SK-N-SH (cell line): ENCODE measurements at regions not wholly inside any gene's neighbourhood (a gene's known extent, or its start where the extent isn't known, plus 50 kb on each side); places are given as distances from the start of the nearest gene placed in this dataset.

Source experiments
- CTCF ChIA-PET: fragments of 300-600, 350-600 bp; formaldehyde crosslinking; extraction: SDS; loops from one replicate; lab custom pipeline; 2021; lab: Yijun Ruan, JAX
- POLR2A ChIA-PET: fragments of 350-600 bp; sonication (Branson Sonifier 250); formaldehyde crosslinking; extraction: SDS; loops from one replicate; lab custom pipeline; 2020; ENCODE audit warnings: antibody characterized with exemption, inconsistent platforms; lab: Yijun Ruan, JAX
- DNase-seq: peaks from one replicate; pipeline ENCODE4 v3.0.0; 2012
- H2AFZ ChIP-seq: fragments of 200-600 bp; sonication (generic); 2 replicates; pipeline ENCODE4 v1.8.1; 2016; ENCODE audit warnings: antibody characterized with exemption, mild to moderate bottlenecking, low read depth
- H3F3A ChIP-seq: fragments of 200-600 bp; sonication (generic); replicated peaks from 2 replicates; pipeline ENCODE3; 2016; ENCODE audit warnings: antibody characterized with exemption, mild to moderate bottlenecking; ENCODE audit not compliant: insufficient read depth
- H3K27ac ChIP-seq, 2 experiments: fragments of 200-500 bp in 1 of 2; fragments of 200-600 bp in 1 of 2; sonication (Bioruptor generic) in 1 of 2; sonication (generic), shearing (Covaris generic) in 1 of 2; 2 replicates each; pipeline versions ENCODE4 v1.5.1 to v1.6.1; 2014 to 2016; ENCODE audit warnings: low read depth in 2 of 2, inconsistent platforms in 1 of 2, low read length in 1 of 2, mild to moderate bottlenecking in 1 of 2, mixed read lengths in 1 of 2
- H3K27me3 ChIP-seq: fragments of 200-600 bp; sonication (generic), shearing (Covaris generic); 2 replicates; pipeline ENCODE4 v1.6.1; 2016; ENCODE audit warnings: mixed run types; ENCODE audit not compliant: insufficient read depth
- H3K36me3 ChIP-seq, 2 experiments: fragments of 200-500 bp in 1 of 2; fragments of 200-600 bp in 1 of 2; sonication (Bioruptor generic) in 1 of 2; sonication (generic) in 1 of 2; replicated peaks in 1 of 2; 2 replicates each; pipeline versions ENCODE3 to v1.5.1; 2014 to 2016; ENCODE audit warnings: low read length in 1 of 2, mild to moderate bottlenecking in 1 of 2; ENCODE audit not compliant: insufficient read depth in 2 of 2, control insufficient read depth in 1 of 2
- H3K4me1 ChIP-seq, 2 experiments: fragments of 200-500 bp in 1 of 2; fragments of 200-600 bp in 1 of 2; sonication (Bioruptor generic) in 1 of 2; sonication (generic), shearing (Covaris generic) in 1 of 2; 2 replicates each; pipeline versions ENCODE4 v1.5.1 to v1.6.1; 2014 to 2016; ENCODE audit warnings: low read depth in 1 of 2, low read length in 1 of 2, mixed run types in 1 of 2; ENCODE audit not compliant: insufficient read depth in 2 of 2, control insufficient read depth in 1 of 2
- H3K4me2 ChIP-seq: fragments of 200-600 bp; sonication (generic), shearing (Covaris generic); 2 replicates; pipeline ENCODE4 v1.6.1; 2017; ENCODE audit warnings: mixed run types
- H3K4me3 ChIP-seq, 2 experiments: fragments of 200-500 bp in 1 of 2; fragments of 200-600 bp in 1 of 2; sonication (Bioruptor generic) in 1 of 2; sonication (generic), shearing (Covaris generic) in 1 of 2; 2 replicates each; pipeline versions ENCODE4 v1.5.1 to v1.8.1; 2014 to 2016; ENCODE audit warnings: low read depth in 2 of 2, inconsistent platforms in 1 of 2, low read length in 1 of 2, mild to moderate bottlenecking in 1 of 2, mixed read lengths in 1 of 2, moderate library complexity in 1 of 2
- H3K79me2 ChIP-seq: fragments of 200-600 bp; sonication (generic); 2 replicates; pipeline ENCODE4 v1.8.1; 2017; ENCODE audit warnings: mild to moderate bottlenecking; ENCODE audit not compliant: insufficient read depth
- H3K9ac ChIP-seq: fragments of 200-600 bp; sonication (generic); 2 replicates; pipeline ENCODE4 v1.6.1; 2017; ENCODE audit warnings: mixed run types
- H3K9me2 ChIP-seq: fragments of 200-600 bp; sonication (generic); 2 replicates; pipeline ENCODE4 v1.6.1; 2017; ENCODE audit warnings: mixed run types
- H3K9me3 ChIP-seq: fragments of 200-600 bp; sonication (generic); 2 replicates; pipeline ENCODE4 v1.6.1; 2017; ENCODE audit warnings: mixed run types, mild to moderate bottlenecking, moderate library complexity
- H4K20me1 ChIP-seq: fragments of 200-600 bp; sonication (generic); 2 replicates; pipeline ENCODE4 v1.6.1; 2017; ENCODE audit warnings: mild to moderate bottlenecking, mixed run types; ENCODE audit not compliant: insufficient read depth
- ELF1 ChIP-seq: IDR thresholded peaks from 2 replicates; pipeline ENCODE4 v1.4.0; 2012
- EP300 ChIP-seq, 2 experiments: IDR thresholded peaks; 2 replicates each; pipeline versions ENCODE4 v1.4.0 to v1.6.1; 2012; ENCODE audit warnings: borderline replicate concordance in 1 of 2, low read depth in 1 of 2, low read length in 1 of 2
- JUND ChIP-seq: IDR thresholded peaks from 2 replicates; pipeline ENCODE4 v1.4.0; 2012
- MXI1 ChIP-seq: IDR thresholded peaks from 2 replicates; pipeline ENCODE4 v1.6.1; 2012; ENCODE audit warnings: mild to moderate bottlenecking, low read depth, low read length, improper control_type of control experiment
- NFIC ChIP-seq: IDR thresholded peaks from 2 replicates; pipeline ENCODE4 v1.4.0; 2012; ENCODE audit warnings: borderline replicate concordance
- NRF1 ChIP-seq: IDR thresholded peaks from 2 replicates; pipeline ENCODE4 v1.6.1; 2012; ENCODE audit warnings: low read depth, mild to moderate bottlenecking, low read length
- RAD21 ChIP-seq: IDR thresholded peaks from 2 replicates; pipeline ENCODE4 v1.6.1; 2012; ENCODE audit warnings: mild to moderate bottlenecking, low read length
- REST ChIP-seq: IDR thresholded peaks from 2 replicates; pipeline ENCODE4 v1.6.1; 2012; ENCODE audit warnings: mild to moderate bottlenecking, low read depth, low read length, moderate library complexity
- SIN3A ChIP-seq: IDR thresholded peaks from 2 replicates; pipeline ENCODE4 v1.6.1; 2012; ENCODE audit warnings: low read depth, mild to moderate bottlenecking, low read length, moderate library complexity, borderline replicate concordance
- YY1 ChIP-seq: IDR thresholded peaks from 2 replicates; pipeline ENCODE4 v1.4.0; 2012; ENCODE audit warnings: low read depth, mild to moderate bottlenecking
- WGBS: methylation state at CpG from one replicate; pipeline ENCODE4 v1.1.6; 2017; ENCODE audit warnings: low lambda C conversion rate; 5-methylcytosine and 5-hydroxymethylcytosine counted together
- TF ChIP-seq, protein P1 (sequence below): IDR thresholded peaks from 2 replicates; pipeline ENCODE4; 2012

DNA sequence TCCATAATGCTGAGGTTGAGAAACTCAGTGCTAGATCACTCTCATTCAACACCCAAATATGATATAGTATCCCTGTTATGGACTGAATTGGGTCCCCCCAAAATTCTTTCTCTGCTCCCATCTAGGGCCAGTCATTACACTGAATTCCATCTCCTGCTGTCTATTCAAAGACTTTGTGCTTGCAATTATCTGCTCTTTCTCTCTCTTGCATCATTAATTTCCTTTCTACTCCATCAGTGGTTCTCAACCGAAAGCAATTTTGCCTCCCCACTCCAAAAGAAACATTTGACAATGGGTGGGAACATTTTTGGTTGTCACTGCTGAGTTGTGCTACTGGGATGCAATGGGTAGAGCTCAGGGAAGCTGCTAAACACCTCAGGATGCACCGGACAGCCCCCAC is 271.5 kb upstream of the CDYL start (continued):
- TF ChIP-seq YY1 = no peak
- TF ChIP-seq SIN3A = no peak
- no peak for TF ChIP-seq NFIC
- TF ChIP-seq RAD21 = no peak
- TF ChIP-seq, all 33 proteins: peak for 0

DNA sequence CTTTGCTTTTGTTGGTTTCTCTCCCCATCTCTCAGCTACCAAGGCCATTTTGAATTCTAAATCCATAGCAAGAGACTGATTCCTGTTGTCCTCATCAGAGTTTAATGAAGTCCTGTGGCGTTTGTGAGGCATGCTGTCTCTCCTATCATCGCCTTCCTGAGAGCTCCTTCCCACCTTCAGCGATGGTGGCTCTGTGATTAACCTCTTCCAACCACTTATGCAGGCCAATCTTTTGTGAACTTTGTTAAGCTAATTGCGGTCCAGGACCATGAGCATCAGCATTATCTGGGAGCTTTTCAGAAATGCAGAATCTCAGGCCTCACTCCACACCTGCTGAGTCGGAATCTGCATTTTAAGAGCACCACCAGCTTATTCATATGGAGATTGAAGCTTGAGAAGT is 272.5 kb upstream of the CDYL start:
- Histone ChIP-seq H2AFZ (no peak overlapping the region), H3K9me2 (no peaks in the 10 kb centered on the region), H3K36me3 (no peaks in the 10 kb centered on the region), H3K27ac (no peak overlapping the region), H3K4me1 (no peaks in the 10 kb centered on the region), H3F3A (no peaks in the 10 kb centered on the region), H4K20me1 (no peaks in the 10 kb centered on the region), H3K27me3 (peaks cover 4% of the 10 kb centered on the region; the same call in 1 of the 2 replicates), H3K9ac (no peak overlapping the region), H3K9me3 (no peaks in the 10 kb centered on the region), H3K79me2 (no peaks in the 10 kb centered on the region), H3K4me3 (no peak overlapping the region), H3K4me2 (no peak overlapping the region)
- TF ChIP-seq JUND (no peak), NRF1 (no peak), MXI1 (no peak), ELF1 (no peak)
- 6% methylated on average over 5 of the region's 5 CpGs for WGBS
- ChIA-PET POLR2A (no interaction called here), CTCF (no interaction called here)
- no peak for DNase-seq

DNA sequence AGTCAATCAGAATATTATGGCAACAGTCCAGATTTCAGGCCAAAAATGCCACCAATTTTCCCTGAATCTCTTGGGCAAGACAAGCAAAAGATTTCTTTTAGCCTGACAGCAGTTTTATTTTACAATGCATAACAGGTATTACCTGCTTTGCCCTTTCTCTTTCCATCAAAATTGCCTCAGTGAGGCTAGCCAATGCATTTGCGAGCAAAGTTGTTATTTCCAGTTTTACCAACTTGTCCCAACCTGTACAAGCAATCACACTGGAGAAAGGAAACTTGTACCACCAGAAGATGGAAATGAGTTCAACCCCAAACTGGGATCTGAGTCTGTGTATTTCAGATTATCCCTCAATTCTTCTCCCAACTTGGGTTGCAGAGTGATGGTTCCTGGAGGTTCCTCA is 279.9 kb upstream of the CDYL start:
- no peaks in the 10 kb centered on the region for H3K9me3 ChIP-seq
- ChIA-PET POLR2A (no interaction called here), CTCF (interaction anchor here (0.9 kb wide), 1 partner anchor 9 kb away, joined by 3 read pairs; no protein-coding TSS in a partner anchor)
- DNase-seq = no peak
- H3K4me3 ChIP-seq = no peak overlapping the region
- no peak overlapping the region for H3K9ac ChIP-seq
- no peaks in the 10 kb centered on the region for H3K27me3 ChIP-seq
- no peaks in the 10 kb centered on the region for H4K20me1 ChIP-seq
- no peak overlapping the region for H2AFZ ChIP-seq
- no peak for TF ChIP-seq SIN3A
- no peak for TF ChIP-seq MXI1
- TF ChIP-seq, protein P1, sequence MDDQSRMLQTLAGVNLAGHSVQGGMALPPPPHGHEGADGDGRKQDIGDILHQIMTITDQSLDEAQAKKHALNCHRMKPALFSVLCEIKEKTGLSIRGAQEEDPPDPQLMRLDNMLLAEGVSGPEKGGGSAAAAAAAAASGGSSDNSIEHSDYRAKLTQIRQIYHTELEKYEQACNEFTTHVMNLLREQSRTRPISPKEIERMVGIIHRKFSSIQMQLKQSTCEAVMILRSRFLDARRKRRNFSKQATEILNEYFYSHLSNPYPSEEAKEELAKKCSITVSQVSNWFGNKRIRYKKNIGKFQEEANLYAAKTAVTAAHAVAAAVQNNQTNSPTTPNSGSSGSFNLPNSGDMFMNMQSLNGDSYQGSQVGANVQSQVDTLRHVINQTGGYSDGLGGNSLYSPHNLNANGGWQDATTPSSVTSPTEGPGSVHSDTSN = no peak
- TF ChIP-seq EP300 (IDR thresholded peaks at IDR 0.05; ENCODE audit: borderline replicate concordance in 1 of 2, low read depth in 1 of 2, low read length in 1 of 2) = no peak
- no peak for TF ChIP-seq NFIC
- TF ChIP-seq REST = no peak
- TF ChIP-seq YY1 = no peak
- H3F3A ChIP-seq = no peaks in the 10 kb centered on the region
- H3K4me1 ChIP-seq = no peaks in the 10 kb centered on the region
- WGBS = 13% methylated on average over 1 of the region's 1 CpG
- H3K4me2 ChIP-seq = no peak overlapping the region
- H3K27ac ChIP-seq = no peak overlapping the region
- H3K79me2 ChIP-seq = no peaks in the 10 kb centered on the region
- no peaks in the 10 kb centered on the region for H3K9me2 ChIP-seq
- no peaks in the 10 kb centered on the region for H3K36me3 ChIP-seq
